ENCODE measurements at regions not wholly inside any gene's neighbourhood (a gene's known extent, or its start where the extent isn't known, plus 50 kb on each side); places are given as distances from the start of the nearest gene placed in this dataset.

DNA sequence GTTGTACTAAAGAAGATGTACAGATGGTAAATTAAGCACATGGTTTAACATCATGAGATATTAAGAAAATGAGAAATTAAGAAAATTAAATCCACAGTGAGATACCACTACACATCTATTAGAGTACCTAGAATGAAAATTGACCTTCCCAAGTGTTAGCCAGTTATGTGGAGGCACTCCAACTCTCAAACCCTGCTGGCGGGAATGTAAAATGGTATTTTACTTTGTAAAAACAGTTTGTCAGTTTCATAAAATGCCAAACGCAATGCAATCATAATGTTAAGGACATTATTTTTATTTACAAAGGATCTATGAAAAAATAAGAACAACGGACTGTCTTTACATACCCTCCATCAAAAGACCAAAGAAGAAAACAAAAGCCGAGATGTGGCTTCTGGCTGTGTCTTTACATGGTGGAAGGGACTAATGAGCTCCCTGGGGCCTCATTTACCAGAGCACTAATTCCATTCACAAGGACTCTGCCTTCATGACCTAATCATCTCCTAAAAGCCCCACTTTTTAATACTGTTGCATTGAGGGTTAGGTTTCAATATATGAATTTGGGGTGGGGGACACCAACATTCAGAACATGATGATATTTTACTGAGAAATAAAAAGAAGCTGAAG lies 1178.7 kb downstream of the AACS start:
- TF ChIP-seq POLR2A (IDR thresholded peaks at IDR 0.05) (no peak), POLR2AphosphoS5 (IDR thresholded peaks at IDR 0.05) (no peak)
- TF ChIP-seq, protein P1, sequence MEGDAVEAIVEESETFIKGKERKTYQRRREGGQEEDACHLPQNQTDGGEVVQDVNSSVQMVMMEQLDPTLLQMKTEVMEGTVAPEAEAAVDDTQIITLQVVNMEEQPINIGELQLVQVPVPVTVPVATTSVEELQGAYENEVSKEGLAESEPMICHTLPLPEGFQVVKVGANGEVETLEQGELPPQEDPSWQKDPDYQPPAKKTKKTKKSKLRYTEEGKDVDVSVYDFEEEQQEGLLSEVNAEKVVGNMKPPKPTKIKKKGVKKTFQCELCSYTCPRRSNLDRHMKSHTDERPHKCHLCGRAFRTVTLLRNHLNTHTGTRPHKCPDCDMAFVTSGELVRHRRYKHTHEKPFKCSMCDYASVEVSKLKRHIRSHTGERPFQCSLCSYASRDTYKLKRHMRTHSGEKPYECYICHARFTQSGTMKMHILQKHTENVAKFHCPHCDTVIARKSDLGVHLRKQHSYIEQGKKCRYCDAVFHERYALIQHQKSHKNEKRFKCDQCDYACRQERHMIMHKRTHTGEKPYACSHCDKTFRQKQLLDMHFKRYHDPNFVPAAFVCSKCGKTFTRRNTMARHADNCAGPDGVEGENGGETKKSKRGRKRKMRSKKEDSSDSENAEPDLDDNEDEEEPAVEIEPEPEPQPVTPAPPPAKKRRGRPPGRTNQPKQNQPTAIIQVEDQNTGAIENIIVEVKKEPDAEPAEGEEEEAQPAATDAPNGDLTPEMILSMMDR (IDR thresholded peaks at IDR 0.05), result no peak

Measured in stomach (tissue), 4 donors.